AG09319 (cell line): ENCODE measurements at regions not wholly inside any gene's neighbourhood (a gene's known extent, or its start where the extent isn't known, plus 50 kb on each side); places are given as distances from the start of the nearest gene placed in this dataset.
A peak's percentile ranks its signal among the peaks of the same experiment; 100 is the strongest.

Experiments
- DNase-seq: peaks from one replicate; pipeline ENCODE4 v3.0.0-alpha.2; 2010; ENCODE audit warnings: low read depth; ENCODE audit errors: extremely low read depth
- TF ChIP-seq, protein P1 (sequence below): IDR thresholded peaks from 2 replicates; pipeline ENCODE4 v1.5.1; 2011; ENCODE audit warnings: low read depth, mild to moderate bottlenecking, inconsistent platforms, low read length, moderate library complexity

DNA sequence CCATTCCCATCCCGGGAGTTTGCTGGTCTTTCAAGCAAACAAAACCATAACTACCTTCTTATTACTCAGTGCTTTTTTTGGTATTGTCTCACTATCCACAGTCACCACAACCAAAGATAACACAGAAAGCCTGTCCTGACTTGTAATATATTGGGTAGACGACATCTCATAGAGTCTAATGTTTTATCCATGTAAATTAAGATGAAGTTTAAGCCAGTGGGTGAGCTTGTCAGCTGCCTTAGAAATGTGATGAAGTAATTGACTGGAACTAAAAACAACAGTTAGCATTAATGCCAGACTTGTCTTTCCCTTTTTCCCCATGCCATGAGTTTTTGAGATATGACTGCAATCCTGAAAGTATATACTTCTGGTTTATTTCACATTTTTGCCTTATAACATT is 282.7 kb upstream of the PRDM1 start:
- TF ChIP-seq, protein P1, sequence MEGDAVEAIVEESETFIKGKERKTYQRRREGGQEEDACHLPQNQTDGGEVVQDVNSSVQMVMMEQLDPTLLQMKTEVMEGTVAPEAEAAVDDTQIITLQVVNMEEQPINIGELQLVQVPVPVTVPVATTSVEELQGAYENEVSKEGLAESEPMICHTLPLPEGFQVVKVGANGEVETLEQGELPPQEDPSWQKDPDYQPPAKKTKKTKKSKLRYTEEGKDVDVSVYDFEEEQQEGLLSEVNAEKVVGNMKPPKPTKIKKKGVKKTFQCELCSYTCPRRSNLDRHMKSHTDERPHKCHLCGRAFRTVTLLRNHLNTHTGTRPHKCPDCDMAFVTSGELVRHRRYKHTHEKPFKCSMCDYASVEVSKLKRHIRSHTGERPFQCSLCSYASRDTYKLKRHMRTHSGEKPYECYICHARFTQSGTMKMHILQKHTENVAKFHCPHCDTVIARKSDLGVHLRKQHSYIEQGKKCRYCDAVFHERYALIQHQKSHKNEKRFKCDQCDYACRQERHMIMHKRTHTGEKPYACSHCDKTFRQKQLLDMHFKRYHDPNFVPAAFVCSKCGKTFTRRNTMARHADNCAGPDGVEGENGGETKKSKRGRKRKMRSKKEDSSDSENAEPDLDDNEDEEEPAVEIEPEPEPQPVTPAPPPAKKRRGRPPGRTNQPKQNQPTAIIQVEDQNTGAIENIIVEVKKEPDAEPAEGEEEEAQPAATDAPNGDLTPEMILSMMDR: no peak
- DNase-seq: no peak

GRCh38 chr6:105802703-105803102 is 283.4 kb upstream of the PRDM1 start:
- TF ChIP-seq, protein P1: no peak
- DNase-seq: no peak

DNA sequence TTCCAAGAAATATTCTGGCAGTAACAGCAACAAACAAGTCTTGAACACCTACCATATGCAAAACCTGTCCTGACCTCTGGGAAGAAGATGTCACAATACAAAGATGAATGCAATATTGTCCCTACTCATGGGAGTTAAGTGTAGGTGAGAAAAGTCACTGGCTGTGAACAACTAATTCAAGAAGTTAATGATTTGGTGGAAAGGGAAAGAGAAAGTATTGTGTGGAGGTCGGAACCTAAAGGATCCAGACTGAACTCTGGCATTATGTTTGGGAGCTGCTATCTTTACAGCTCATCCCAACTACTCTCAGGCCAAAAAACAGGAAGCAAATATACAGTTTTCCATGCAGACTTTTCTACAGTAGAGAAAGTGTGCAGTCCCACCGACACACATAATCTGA is 285.3 kb upstream of the PRDM1 start:
- DNase-seq: no peak
- TF ChIP-seq, protein P1: no peak

DNA sequence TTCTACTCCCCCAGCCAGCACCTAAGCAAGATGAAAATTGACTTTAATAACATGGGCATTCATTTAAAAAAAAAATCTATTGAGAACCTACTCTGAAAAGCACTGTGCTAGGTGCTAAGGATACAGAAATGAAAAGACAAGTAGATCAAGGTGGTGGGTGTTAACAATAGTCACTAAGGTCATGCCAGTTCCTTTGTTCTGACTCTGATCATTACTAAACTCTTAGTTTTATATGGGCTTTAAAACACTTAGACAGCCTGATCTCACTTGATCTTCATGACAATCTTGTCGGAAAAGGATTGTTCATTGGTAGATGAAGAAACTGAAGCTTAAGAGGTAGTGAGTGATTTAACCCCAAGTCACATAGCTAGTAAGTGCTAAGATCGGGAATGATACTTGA is 285.7 kb upstream of the PRDM1 start:
- no peak for DNase-seq
- TF ChIP-seq, protein P1: no peak

- TF ChIP-seq, protein P1: no peak
- DNase-seq: peak; percentile 47
Measured at GRCh38 chr6:105799056-105799455, 287.1 kb upstream of the PRDM1 start.

GRCh38 chr6:105797983-105798453 is 288.1 kb upstream of the PRDM1 start:
- TF ChIP-seq, protein P1: no peak
- peak; percentile 97 for DNase-seq

DNA sequence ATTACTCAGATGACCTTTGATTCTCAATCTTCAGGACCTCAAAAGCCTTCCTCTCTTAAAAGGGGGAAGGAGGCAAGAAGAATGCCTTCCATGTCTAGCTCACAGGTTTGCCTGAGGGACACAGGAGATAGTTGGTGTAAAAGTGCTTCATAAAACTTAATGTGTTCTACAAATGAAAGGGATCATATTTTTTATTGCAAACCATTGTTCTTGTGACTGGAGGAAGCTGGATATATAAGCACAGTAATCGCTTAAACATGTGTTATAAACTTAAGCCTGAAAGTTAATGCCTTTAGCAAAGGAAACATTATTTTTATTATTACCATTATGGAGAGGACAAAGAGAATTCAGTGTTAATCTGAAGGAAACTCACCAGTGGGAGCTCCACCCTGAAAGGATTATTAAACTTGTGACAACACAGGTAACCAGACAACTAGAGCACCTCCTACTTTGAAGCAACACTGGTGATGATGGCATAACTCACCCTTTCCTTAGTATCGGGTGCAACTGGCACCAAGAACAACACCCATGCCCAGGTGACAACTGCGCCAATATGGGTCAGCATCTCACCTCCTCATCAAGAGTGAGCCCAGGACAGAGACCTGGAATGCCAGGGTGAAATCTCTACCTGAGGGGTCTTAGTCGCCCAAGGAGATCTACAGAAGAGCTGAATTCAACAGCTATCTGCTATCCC is 288.7 kb upstream of the PRDM1 start:
- no peak for DNase-seq
- TF ChIP-seq, protein P1: no peak
